Mesendoderm (in vitro differentiated cells): ENCODE measurements at regions not wholly inside any gene's neighbourhood (a gene's known extent, or its start where the extent isn't known, plus 50 kb on each side); places are given as distances from the start of the nearest gene placed in this dataset.
A peak's percentile ranks its signal among the peaks of the same experiment; 100 is the strongest.

Experiments
- DNase-seq: peaks from one replicate; pipeline ENCODE4 v3.0.0; 2013
- H2AK5ac ChIP-seq: 2 replicates; pipeline ENCODE4 v1.6.1; 2013; ENCODE audit warnings: low read length, inconsistent platforms
- H2BK120ac ChIP-seq: 2 replicates; pipeline ENCODE4 v1.6.1; 2013; ENCODE audit warnings: low read depth, mild to moderate bottlenecking, low read length, moderate library complexity, mixed read lengths
- H2BK15ac ChIP-seq: replicated peaks from 2 replicates; pipeline ENCODE4 v1.6.1; 2013; ENCODE audit warnings: low read depth, mild to moderate bottlenecking, moderate library complexity
- H2BK5ac ChIP-seq: 2 replicates; pipeline ENCODE4 v1.6.1; 2013; ENCODE audit warnings: low read length, inconsistent platforms
- H3K18ac ChIP-seq: 2 replicates; pipeline ENCODE4 v1.6.1; 2013; ENCODE audit warnings: mild to moderate bottlenecking, low read length, mixed read lengths
- H3K23ac ChIP-seq: one replicate; pipeline ENCODE4 v1.6.1; 2013; ENCODE audit warnings: low read length
- H3K27ac ChIP-seq: 2 replicates; pipeline ENCODE4 v1.5.1; 2013; ENCODE audit warnings: low read depth, mild to moderate bottlenecking, inconsistent platforms, low read length, moderate library complexity
- H3K27me3 ChIP-seq: 2 replicates; pipeline ENCODE4 v1.6.1; 2013; ENCODE audit warnings: low read length, control low read depth, mild to moderate bottlenecking, inconsistent platforms; ENCODE audit not compliant: insufficient read depth, poor library complexity
- H3K36me3 ChIP-seq: 2 replicates; pipeline ENCODE4 v1.6.1; 2013; ENCODE audit warnings: low read length, inconsistent platforms; ENCODE audit not compliant: control insufficient read depth, insufficient read depth
- H3K4ac ChIP-seq: one replicate; pipeline ENCODE4 v1.6.1; 2013; ENCODE audit warnings: low read depth, mild to moderate bottlenecking, low read length, moderate library complexity
- H3K4me1 ChIP-seq: 2 replicates; pipeline ENCODE4 v1.6.1; 2013; ENCODE audit warnings: low read depth, low read length, inconsistent platforms; ENCODE audit not compliant: control insufficient read depth
- H3K4me2 ChIP-seq: 2 replicates; pipeline ENCODE4 v1.6.1; 2013; ENCODE audit warnings: low read length
- H3K4me3 ChIP-seq: 2 replicates; pipeline ENCODE4 v1.5.1; 2013; ENCODE audit warnings: mild to moderate bottlenecking, low read length
- H3K56ac ChIP-seq: one replicate; pipeline ENCODE4 v1.6.1; 2013; ENCODE audit warnings: low read length
- H3K79me1 ChIP-seq: 2 replicates; pipeline ENCODE4 v1.6.1; 2013; ENCODE audit warnings: low read length, inconsistent platforms
- H3K79me2 ChIP-seq: 2 replicates; pipeline ENCODE4 v1.6.1; 2013; ENCODE audit warnings: mild to moderate bottlenecking, low read length; ENCODE audit not compliant: control insufficient read depth, insufficient read depth
- H3K9ac ChIP-seq: 2 replicates; pipeline ENCODE4 v1.6.1; 2013; ENCODE audit warnings: low read length, inconsistent platforms
- H4K5ac ChIP-seq: one replicate; pipeline ENCODE4 v1.6.1; 2013; ENCODE audit warnings: low read length
- H4K8ac ChIP-seq: one replicate; pipeline ENCODE4 v1.6.1; 2013; ENCODE audit warnings: low read depth, mild to moderate bottlenecking, control low read depth, low read length, moderate library complexity
- WGBS: extraction: QIAGEN DNeasy Blood & Tissue Kit; methylation state at CpG from one replicate; pipeline ENCODE4 v1.1.7; 2013; ENCODE audit warnings: low lambda C conversion rate, missing lambda C conversion rate; ENCODE audit not compliant: insufficient coverage; ENCODE audit errors: extremely low coverage; 5-methylcytosine and 5-hydroxymethylcytosine counted together

- no peaks in the 10 kb centered on the region for H3K4me1 ChIP-seq
- H2BK15ac ChIP-seq: no peak overlapping the region
- H4K8ac ChIP-seq: no peak overlapping the region
- no peak overlapping the region for H3K4me2 ChIP-seq
- peak; percentile 9 for DNase-seq
- no peaks in the 10 kb centered on the region for H3K36me3 ChIP-seq
- no peak overlapping the region for H2AK5ac ChIP-seq
- no peak overlapping the region for H2BK120ac ChIP-seq
- H3K27me3 ChIP-seq: no peaks in the 10 kb centered on the region
- H2BK5ac ChIP-seq: no peak overlapping the region
- H3K56ac ChIP-seq: no peak overlapping the region
- no peak overlapping the region for H3K9ac ChIP-seq
- no peak overlapping the region for H3K18ac ChIP-seq
- no peak overlapping the region for H3K27ac ChIP-seq
- H4K5ac ChIP-seq: no peak overlapping the region
- H3K4me3 ChIP-seq: no peak overlapping the region
- no peaks in the 10 kb centered on the region for H3K79me1 ChIP-seq
- WGBS: no CpG with 5 or more reads among the region's 7 CpGs
- H3K4ac ChIP-seq: no peak overlapping the region
- no peak overlapping the region for H3K23ac ChIP-seq
- H3K79me2 ChIP-seq: no peaks in the 10 kb centered on the region
Observed at GRCh38 chr18:75554176-75554575, 126.7 kb upstream of the SMIM21 start.

GRCh38 chr18:75553021-75553420 is 125.5 kb upstream of the SMIM21 start:
- WGBS: no CpG with 5 or more reads among the region's 8 CpGs
- Histone ChIP-seq H2AK5ac (no peak overlapping the region), H3K79me1 (no peaks in the 10 kb centered on the region), H4K5ac (no peak overlapping the region), H3K18ac (no peak overlapping the region), H3K36me3 (no peaks in the 10 kb centered on the region), H2BK15ac (no peak overlapping the region), H3K4me2 (no peak overlapping the region), H3K4me1 (no peaks in the 10 kb centered on the region), H3K23ac (no peak overlapping the region), H4K8ac (no peak overlapping the region), H3K27ac (no peak overlapping the region), H2BK120ac (no peak overlapping the region), H3K4ac (no peak overlapping the region), H2BK5ac (no peak overlapping the region), H3K27me3 (no peaks in the 10 kb centered on the region), H3K79me2 (no peaks in the 10 kb centered on the region), H3K56ac (no peak overlapping the region), H3K4me3 (no peak overlapping the region), H3K9ac (no peak overlapping the region)
- no peak for DNase-seq

GRCh38 chr18:75551071-75551470 is 123.6 kb upstream of the SMIM21 start:
- Histone ChIP-seq H3K18ac (no peak overlapping the region), H3K79me2 (no peaks in the 10 kb centered on the region), H3K27me3 (no peaks in the 10 kb centered on the region), H2BK5ac (no peak overlapping the region), H2AK5ac (no peak overlapping the region), H3K4me2 (no peak overlapping the region), H3K27ac (no peak overlapping the region), H4K8ac (no peak overlapping the region), H4K5ac (no peak overlapping the region), H3K9ac (no peak overlapping the region), H2BK15ac (no peak overlapping the region), H3K4ac (no peak overlapping the region), H2BK120ac (no peak overlapping the region), H3K56ac (no peak overlapping the region), H3K36me3 (no peaks in the 10 kb centered on the region), H3K79me1 (no peaks in the 10 kb centered on the region), H3K23ac (no peak overlapping the region), H3K4me1 (no peaks in the 10 kb centered on the region), H3K4me3 (no peak overlapping the region)
- WGBS: no CpG with 5 or more reads among the region's 4 CpGs
- no peak for DNase-seq

DNA sequence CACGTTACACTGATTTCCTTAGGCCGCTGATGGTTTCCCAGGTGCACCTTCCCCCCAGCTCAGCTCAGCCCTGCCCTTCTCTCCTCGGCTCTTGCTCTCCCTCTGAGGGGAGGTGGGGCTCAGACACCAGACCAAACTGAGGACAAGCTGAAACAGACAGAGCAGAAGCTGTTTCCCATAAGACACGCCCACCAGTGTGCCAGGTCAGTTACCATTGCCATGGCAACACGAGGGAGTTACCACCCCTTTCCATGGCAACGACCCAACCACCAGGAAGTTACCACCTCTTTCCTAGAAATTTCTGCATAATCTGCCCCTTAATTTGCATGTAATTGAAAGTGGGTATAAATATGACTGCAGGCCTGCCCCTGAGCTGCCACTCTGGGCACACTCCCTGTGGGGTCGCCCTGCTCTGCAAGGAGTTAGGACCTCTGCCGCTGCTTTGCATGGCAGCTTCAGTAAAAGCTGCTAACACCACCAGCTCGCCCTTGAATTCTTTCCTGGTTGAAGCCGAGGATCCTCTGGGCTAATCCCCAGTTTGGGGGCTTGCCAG is 120.9 kb upstream of the SMIM21 start:
- Histone ChIP-seq H4K8ac (no peak overlapping the region), H3K4me2 (no peak overlapping the region), H3K9ac (no peak overlapping the region), H3K27ac (no peak overlapping the region), H3K23ac (no peak overlapping the region), H3K36me3 (no peaks in the 10 kb centered on the region), H2AK5ac (no peak overlapping the region), H3K79me1 (no peaks in the 10 kb centered on the region), H3K4ac (no peak overlapping the region), H3K79me2 (no peaks in the 10 kb centered on the region), H4K5ac (no peak overlapping the region), H3K4me1 (no peaks in the 10 kb centered on the region), H2BK15ac (no peak overlapping the region), H3K56ac (no peak overlapping the region), H3K18ac (no peak overlapping the region), H3K4me3 (no peak overlapping the region), H3K27me3 (no peaks in the 10 kb centered on the region), H2BK120ac (no peak overlapping the region), H2BK5ac (no peak overlapping the region)
- no CpG with 5 or more reads among the region's 10 CpGs for WGBS
- DNase-seq: peak; percentile 77

DNA sequence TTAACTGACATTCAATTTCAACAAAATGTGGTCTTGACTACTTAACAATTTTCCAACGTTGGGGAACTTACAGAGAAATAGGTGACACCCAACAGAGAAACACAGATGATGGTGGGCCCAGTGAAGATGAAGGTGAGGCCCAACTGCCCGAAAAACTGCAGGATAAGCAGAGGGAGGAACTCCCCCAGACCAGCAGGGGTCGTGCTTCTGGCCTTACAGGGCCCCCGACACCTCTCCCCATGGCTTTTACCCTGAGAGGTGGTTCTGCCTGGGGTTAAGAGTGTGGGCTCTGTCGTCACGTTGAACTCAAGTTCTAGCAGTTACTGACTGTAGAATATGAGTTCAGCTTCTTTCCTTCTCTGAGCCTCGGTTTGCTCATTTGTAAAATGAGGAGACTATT is 119.5 kb upstream of the SMIM21 start:
- no peak overlapping the region for H3K27ac ChIP-seq
- H3K4me2 ChIP-seq: no peak overlapping the region
- H4K5ac ChIP-seq: no peak overlapping the region
- no peak overlapping the region for H2BK5ac ChIP-seq
- H3K18ac ChIP-seq: no peak overlapping the region
- no peak overlapping the region for H3K9ac ChIP-seq
- H3K23ac ChIP-seq: no peak overlapping the region
- no peak overlapping the region for H3K4ac ChIP-seq
- WGBS: no CpG with 5 or more reads among the region's 7 CpGs
- no peak overlapping the region for H3K4me3 ChIP-seq
- H3K79me2 ChIP-seq: no peaks in the 10 kb centered on the region
- no peak overlapping the region for H2BK15ac ChIP-seq
- no peaks in the 10 kb centered on the region for H3K36me3 ChIP-seq
- no peak overlapping the region for H4K8ac ChIP-seq
- no peak overlapping the region for H2AK5ac ChIP-seq
- no peaks in the 10 kb centered on the region for H3K79me1 ChIP-seq
- DNase-seq: peak; percentile 22
- no peaks in the 10 kb centered on the region for H3K27me3 ChIP-seq
- H3K56ac ChIP-seq: no peak overlapping the region
- H2BK120ac ChIP-seq: no peak overlapping the region
- H3K4me1 ChIP-seq: no peaks in the 10 kb centered on the region

DNA sequence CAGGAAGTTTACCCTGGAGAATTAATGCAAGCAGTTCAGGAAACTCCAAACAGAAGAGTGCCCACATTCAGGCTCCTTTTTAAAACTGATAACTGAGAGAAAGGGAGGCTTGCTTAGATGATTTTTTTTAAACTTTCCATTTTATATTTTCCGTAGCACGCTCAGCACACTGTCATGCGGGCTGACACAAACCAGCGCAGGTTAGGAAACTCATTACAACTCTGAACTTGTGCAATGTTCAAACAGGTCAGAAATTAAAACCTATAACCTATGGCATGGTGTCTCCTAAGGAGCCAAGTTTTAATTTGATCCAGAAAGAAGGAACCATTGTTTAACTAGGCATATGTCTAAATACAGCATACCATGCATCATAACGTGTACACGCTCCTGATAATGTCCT is 117.7 kb upstream of the SMIM21 start:
- H3K36me3 ChIP-seq: no peaks in the 10 kb centered on the region
- no peak overlapping the region for H3K4ac ChIP-seq
- no peaks in the 10 kb centered on the region for H3K27me3 ChIP-seq
- no peak for DNase-seq
- H3K4me3 ChIP-seq: no peak overlapping the region
- H3K56ac ChIP-seq: no peak overlapping the region
- H3K18ac ChIP-seq: no peak overlapping the region
- H4K5ac ChIP-seq: no peak overlapping the region
- H4K8ac ChIP-seq: no peak overlapping the region
- no peaks in the 10 kb centered on the region for H3K79me2 ChIP-seq
- no peaks in the 10 kb centered on the region for H3K79me1 ChIP-seq
- no peak overlapping the region for H3K4me2 ChIP-seq
- H2BK120ac ChIP-seq: no peak overlapping the region
- no peaks in the 10 kb centered on the region for H3K4me1 ChIP-seq
- H3K27ac ChIP-seq: no peak overlapping the region
- WGBS: no CpG with 5 or more reads among the region's 6 CpGs
- H2AK5ac ChIP-seq: no peak overlapping the region
- H3K9ac ChIP-seq: no peak overlapping the region
- H2BK5ac ChIP-seq: no peak overlapping the region
- no peak overlapping the region for H3K23ac ChIP-seq
- H2BK15ac ChIP-seq: no peak overlapping the region
